GM19035 (cell line): ENCODE measurements at regions not wholly inside any gene's neighbourhood (a gene's known extent, or its start where the extent isn't known, plus 50 kb on each side); places are given as distances from the start of the nearest gene placed in this dataset.
"Not testable (repeated sequence)": the region's sequence is repeated elsewhere in the genome, so short reads cannot be mapped to it uniquely, and the experiment has no call there.

Experiments used
- ATAC-seq: cut with Tn5 transposase; IDR thresholded peaks from one replicate; pipeline ENCODE4 v1.9.1; 2021; ENCODE audit not compliant: unreplicated experiment

DNA sequence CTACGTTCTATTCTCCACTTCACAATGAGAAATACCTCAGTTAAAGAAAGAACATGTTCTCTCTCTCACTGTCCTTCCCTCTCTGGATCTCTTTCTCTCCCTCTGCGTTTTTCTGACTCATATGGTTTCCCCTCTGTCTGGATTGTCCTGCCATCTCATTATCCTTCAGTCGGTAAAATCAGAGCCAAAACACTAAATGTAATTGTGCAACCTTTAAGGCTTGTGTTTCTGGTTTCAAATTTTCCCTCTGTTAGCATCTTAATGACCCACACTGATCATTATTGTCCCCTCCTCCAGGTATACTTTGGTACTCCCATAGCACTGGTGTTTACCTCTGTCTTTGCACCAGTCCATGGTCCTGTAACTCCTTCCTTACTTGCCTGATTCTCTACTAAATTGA lies 509.4 kb upstream of the C9orf72 start:
- ATAC-seq, result no peak

DNA sequence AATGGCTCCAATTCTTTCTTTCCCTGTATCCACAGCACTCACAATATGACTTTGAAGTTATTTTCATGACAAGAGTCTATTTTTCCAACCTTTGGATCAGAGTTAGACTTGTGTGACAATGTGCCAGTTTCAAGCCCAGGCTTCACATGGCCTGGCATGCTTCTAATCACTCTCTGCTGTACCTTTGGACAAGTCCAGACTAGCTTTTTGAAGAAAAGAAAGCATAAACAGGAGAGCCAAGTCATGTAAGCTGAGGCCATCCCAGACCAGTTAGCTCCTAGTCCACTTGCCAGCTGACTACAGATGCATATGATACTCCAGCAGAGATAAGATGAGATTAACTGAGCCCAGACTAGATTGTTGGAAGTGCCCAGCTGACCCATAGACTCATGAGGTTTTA lies 513.6 kb upstream of the C9orf72 start:
- ATAC-seq, result no peak

DNA sequence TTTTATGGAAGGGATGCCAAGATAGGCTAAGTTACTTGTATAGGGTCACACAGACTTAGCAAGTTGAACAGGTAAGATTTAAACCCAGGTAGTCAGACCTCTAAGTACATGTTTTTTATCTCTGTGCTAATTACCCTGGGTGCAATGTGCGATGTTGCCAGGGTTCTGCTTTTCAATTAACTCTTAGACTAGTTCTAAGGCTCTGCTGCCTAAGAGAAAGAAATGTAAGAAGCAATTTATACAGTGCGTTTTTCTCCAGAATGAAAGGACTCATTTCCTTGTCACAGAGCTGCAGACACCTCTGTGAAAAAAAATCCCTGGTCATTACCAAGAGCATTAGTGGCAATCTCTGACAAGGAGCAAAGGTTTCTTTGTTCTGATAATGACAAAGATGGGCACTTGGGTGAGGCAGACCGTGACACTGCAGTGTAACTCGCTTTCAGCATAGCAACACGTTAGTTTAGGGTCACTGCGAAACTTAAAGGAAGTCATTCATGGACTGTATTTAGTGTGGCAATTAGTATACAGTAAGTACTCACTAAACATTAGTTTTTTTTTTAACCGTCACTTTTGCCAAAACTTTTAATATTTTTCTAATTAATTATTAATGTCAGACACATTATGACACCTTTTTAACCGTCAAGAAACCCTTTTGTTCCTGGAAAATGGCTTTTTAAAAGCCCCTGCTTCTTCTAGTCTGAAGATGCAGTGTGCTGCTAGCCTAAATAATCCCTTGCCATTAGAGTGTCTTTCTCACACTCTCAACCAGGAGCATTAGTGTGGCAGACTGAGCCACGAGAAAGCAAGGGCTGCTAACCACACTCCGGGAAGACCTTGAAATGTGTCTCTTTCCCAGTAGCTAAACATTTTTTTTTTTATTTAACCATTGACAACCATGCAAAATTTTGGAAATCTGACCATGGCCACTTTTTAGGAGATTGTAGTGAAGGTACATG lies 520.0 kb upstream of the C9orf72 start:
- no peak for ATAC-seq

DNA sequence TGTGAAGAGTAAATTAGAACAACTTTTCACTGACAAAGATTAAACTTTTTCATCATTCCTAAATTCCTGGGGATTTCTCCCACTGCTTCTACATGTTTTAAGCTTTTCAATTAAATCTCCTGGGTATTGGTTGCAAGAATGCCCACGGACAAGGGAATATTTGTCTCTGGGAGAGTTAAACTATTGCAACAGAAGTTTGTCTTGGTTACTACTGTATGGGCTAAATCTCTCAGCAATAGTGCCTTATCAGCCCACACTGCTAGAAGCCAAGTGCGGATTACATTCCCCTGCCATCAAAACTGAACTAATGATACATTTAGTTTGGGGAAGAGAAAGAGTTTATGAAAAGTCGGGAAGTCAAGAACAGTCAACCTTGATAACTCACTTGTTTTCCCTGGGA lies 528.2 kb upstream of the C9orf72 start:
- ATAC-seq, result no peak

DNA sequence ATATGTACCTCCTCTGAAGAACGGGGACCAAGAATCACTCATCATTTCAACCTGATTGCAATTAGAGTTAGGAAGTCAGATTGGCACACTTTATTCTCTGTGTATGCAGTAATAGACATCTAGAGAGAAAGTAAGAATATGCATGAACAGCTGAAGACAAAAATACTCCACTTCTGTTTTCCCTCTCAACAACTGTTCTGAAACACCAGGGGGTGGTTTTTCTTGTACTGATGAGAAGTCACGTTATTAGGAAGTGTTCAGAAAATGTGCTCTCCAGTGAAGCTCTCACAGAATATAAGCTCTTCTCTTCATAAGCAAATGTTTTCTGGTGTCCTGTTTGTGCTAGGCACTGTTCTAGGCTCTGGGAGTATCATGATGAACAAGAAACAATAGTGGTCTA lies 531.7 kb upstream of the C9orf72 start:
- no peak for ATAC-seq

DNA sequence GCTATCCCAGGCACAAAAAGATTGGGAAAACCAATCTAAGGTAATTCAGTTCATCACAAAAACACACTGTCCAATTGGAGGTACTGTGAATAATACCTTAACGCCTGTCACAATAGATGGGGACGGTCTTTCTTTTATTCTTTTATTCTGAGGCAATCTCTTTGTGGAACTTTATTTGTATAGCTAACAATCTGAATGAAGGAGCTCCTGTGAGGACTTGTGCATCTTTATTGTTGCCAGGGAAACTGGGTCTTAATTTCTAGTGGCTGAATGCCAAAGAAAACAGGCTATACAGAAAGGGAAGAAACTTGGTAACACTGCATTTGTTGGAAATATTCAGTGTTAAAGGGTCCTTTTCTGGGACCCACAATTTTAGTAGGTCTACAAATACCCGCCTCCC lies 546.9 kb upstream of the C9orf72 start:
- no peak for ATAC-seq

DNA sequence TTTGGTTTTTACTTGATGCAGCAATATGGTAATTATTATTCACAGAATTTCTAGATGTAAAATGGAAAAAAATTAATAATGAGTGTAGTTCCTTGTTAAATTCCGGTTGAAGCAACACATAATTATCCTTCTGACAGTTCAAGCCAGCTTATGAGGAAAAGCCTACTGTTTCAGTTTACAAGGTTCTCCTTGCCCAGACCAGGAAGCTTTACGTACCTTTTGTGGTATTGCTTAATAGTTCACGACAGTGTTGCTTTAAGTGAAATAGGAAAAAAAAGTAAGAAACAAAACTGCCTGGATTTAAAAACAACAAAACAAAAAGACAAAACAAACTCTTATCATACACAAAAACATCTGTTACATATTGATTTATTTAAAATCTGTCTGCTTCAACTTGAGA lies 547.3 kb upstream of the C9orf72 start:
- no peak for ATAC-seq

DNA sequence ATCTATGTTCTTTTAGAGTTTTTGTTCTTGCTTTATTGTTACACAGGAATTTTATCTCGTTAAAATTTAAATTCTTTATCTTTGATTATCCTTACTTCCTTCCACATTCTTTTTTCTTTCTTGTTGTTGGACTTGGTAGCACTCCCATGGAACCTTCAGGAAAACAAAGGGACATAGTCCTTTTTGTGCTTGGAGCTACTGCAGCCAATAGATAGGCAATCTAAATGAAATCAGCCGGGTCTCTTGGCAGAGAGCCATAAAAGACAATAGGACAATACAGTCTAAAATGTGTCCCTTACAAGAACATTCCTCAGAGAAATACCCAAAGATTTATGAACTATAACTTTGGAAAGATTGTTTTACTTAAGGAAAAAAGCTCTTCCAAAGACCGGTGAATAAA lies 548.1 kb upstream of the C9orf72 start:
- no peak for ATAC-seq

DNA sequence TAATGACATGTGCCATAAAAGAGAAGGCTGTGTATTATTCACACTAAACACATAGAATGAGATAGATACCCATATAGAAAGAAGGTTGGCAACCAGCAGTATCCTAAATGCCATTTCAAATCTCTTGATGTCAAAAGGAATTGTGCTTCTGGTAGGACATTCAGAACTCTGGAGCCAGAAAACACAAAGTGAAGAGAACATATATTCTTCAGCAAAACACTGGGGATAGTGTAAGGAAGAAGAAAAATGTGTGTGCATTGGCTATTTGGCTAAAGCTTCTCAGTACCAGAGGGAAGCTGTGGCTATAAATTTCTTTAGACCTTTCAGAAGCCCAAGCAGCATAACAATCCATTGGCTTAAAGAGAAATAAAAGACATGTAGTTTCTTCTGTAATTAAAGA lies 551.6 kb upstream of the C9orf72 start:
- no peak for ATAC-seq

DNA sequence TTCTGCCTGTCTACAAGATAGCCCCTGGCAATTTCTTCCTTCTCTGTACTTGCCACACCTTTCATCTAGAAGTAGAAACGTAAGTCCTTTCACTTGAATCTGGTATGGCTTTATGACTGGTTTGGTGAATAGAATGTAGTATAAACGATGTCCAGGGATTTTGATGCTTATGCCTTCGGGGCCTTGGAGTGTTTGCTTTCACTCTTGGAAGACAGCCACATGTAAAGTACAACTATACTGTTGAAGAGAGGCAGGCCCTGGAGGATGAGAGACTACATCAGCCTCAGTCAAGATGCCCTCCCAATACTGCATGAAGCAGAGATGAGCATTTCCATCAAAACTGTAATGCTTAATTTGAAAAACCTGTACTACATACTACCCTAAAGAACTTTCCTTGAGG lies 553.8 kb upstream of the C9orf72 start:
- no peak for ATAC-seq

DNA sequence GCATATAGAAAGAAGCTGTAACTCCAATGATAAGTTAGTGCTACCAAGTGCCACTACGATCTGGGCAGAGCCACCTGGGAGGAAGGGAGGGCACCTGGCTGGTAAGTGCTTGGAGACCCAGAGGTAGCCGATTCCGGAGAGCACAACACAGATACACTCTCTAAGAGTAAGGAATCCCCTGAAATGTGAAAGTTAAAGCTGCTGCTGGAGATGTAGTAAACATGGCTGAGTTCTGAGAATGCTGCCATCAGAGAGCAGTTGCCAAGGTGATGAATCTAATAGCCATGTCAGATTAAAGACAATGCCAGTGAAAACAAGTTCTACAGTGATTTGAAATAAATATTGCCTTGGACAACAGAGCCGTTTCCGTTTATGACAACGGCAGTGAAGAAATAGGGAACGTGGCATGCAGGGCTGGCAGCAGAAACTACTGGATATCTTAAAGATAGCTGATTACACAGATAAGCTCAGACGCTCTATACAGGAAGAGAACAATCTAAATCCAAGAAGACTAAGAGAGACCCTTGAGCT lies 561.2 kb upstream of the C9orf72 start:
- ATAC-seq, result no peak

DNA sequence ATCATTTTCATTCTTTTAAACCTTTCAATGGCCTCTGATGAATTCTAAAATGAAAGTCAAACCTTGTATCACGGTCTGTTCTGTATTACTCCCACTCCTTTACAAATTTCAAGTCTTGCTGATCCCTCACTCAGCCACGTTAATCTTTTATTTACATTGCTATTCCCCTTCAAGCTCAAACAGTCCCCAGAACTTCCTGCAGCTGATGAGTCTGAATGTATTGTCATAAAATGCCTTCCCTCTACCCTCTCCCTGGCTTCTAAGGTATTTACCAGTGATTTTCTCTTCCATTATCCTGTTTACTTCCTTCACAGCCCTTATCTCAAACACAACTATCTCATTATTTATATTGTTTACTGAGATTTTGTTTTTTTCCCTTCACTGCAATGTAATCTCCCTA lies 562.3 kb upstream of the C9orf72 start:
- ATAC-seq, result no peak

DNA sequence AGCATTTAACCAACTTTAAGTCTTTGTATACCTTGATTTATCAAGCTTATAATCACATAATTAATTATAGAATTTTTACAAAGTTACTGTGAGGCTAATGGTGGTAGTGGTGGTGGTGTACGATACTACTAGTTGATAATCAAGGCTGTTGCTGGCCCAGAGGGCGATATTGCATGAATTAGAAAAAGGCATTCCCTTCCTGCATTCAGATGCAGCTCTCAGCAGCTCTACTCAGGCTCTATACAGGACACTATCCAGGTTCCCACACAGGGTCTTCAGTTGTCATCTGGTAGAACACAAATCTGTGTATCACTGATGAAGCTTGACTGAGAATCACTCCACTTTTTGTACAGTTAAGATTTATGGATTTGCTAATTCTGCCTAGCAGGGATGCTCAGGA lies 562.8 kb upstream of the C9orf72 start:
- no peak for ATAC-seq

DNA sequence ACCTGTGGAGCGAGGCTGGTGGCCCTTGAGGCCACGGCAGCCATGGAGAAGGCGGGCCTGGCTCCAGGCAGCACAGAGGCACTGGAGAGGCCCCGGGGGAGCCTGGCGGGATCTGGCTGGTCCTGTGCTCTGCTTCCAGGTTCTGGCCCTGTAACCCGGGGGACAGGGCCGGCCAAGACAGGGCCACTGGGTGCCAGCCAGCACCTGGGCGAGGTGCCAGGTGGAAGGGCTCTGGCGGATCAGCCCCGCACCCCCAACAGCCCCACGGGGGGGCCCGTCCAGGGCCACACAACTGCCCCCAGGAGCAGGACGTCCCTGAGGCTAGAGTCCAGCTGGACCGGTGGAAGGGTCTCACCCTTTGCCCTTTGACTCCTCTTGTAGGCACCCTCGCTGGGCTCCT lies 574.1 kb upstream of the C9orf72 start:
- not testable (repeated sequence) for ATAC-seq

DNA sequence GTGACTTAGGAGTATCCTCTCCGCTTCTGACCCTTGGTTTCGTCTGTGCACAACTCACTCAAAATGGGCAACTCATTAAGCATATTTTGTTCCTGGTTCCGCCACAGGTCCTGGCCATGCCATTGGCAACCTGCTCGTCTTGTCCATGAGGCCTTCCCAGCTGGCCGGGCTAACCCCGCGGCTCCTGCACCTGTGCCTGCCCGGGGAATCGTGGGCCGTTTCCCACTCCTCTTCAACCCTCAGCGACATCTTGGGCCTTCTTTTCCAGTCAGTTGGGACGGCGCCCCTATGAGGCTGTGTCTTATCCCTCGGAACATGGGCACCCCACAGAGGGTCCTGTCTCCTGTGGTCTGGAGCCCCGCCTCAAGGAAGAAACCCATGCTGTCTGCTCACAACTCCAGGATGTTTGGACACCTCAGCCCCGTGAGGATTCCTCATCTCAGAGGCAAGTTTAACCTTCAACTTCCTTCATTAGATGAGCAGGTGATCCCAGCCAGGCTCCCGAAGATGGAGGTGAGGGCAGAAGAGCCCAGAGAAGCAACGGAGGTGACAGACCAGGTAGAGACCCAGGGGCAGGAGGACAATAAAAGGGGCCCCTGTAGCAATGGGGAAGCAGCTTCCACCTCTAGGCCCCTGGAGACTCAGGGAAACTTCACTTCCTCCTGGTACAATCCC lies 574.8 kb upstream of the C9orf72 start:
- ATAC-seq, result not testable (repeated sequence)

DNA sequence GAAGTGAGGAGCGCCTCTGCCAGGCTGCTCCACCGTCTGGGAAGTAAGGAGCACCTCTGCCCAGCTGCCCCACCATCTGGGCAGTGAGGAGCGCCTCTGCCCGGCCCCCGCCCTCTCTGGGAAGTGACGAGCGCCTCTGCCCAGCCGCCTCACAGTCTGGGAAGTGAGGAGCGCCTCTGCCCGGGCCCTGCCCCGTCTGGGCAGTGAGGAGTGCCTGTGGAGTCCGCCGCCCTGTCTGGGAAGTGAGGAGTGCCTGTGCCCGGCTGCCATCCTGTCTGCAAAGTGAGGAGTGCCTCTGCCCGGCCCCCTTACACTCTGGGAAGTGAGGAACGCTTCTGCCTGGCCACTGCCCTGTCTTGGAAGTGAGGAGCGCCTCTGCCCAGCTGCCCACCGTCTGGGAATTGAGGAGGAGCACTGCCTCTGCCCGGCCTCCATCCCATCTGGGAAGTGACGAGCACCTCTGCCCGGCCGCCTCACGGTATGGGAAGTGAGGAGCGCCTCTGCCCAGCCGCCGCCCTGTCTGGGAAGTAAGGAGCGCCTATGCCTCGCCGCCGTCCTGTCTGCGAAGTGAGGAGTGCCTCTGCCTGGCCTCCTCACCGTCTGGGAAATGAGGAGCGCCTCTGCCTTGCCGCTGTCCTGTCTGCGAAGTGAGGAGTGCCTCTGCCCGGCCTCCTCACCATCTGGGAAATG lies 576.2 kb upstream of the C9orf72 start:
- not testable (repeated sequence) for ATAC-seq

DNA sequence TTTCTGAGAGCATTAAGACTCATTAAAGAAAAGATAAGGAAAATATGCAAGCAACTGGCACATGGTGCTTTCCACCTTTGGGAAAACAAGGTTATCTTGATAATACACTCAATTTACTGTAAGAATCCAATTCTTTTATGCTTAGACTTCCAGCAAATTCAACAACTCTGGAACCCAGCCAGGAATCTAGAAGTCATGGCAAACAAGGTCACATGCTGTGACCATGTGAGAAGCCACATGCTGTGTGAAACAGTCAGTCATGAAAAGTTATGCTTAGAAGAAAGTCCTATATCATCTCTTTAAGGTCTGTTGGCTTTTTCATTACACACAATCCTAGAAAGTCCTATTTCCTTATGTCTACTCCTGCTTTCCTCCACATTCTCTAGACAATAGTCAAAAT lies 581.8 kb upstream of the C9orf72 start:
- ATAC-seq, result no peak

DNA sequence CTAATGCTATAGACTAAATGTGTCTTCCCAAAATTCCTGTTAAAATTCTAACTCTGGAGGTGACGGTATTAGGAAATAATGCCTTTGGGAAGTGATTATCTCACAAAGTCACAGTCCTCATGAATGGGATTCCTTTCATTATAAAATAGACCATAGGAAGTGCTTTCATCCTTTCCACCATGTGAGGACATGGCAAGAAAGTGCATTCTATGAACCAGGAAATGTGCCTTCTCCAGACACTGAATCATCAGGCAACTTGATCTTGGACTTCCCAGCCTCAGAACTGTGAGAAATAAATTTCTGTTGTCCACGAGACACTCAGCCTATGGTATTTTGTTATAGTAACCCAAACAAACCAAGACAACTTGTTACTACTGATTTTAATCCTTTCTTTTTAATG lies 582.4 kb upstream of the C9orf72 start:
- no peak for ATAC-seq

DNA sequence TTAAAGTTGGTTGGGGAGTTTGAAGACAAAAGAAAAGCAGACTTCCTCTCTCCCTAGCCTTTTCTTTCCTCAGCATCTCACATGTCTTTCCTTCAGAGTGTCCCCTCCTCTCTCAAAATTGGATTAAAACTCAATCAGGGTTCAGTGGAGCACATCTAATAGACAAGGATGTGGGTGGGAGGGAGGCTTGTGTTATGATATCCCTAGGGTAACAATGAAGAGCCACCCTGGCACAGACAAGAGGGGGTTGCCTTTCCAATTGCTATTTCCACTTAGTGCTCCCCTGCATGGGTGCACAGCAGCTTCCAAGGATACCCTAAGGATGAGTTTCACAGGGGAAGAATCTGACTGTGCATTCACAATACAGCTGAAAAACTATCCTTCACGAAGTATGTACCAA lies 585.2 kb upstream of the C9orf72 start:
- no peak for ATAC-seq

DNA sequence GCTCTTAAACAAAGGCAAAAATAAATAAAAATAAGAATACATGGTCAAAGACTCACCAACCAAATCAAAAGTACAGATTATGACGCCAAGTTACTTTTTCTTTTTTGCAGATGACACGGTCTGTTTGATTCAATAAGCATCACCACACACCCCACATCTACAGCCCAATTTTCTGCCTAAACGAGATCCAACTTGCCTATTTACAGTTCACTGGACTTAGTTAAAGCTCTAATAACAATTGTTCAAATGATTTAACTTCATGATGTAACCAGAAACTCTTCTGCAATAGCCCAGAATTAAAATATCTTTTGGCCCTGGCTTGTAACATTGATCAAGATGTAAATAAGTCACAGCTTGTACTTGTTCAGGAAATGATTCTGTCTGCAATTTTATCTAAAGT lies 590.3 kb upstream of the C9orf72 start:
- no peak for ATAC-seq

DNA sequence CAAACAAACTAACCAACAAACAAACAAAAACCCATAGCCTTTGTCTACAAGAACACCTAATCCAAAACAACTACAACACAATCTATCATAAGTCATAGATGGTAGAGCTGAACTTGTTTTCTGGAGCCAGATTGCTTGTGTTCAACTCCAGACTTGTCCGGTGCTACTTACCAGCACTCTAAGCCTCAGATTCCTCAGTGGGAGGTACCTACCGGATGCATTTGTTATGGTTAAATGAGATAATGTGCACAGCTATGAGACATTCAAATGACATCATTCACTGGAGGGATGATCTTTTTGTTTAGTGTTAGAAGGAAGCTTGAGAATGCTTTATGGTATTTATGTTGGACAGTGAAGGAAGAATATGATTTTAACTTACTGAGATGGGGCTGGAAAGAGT lies 592.9 kb upstream of the C9orf72 start:
- no peak for ATAC-seq

DNA sequence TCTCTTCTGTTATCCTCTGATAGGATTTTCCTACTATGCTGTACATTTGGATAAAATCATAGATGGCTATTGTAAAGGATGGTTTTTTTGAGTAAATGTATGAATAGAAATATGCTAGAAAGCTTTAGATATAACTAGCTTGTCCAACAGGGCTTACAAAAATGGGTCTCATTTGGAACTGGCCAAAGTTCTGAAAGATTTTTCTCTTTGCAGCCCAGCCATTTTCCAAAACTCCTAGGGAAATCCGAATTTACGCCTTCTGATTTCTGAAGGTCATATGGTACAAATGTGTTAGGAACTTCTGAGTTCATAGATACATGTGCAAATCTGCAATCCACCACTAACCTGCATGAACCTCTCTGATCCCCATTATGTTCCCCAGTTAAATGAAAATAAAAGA lies 603.9 kb upstream of the C9orf72 start:
- no peak for ATAC-seq
